PFSK-1 (cell line): ENCODE measurements at regions not wholly inside any gene's neighbourhood (a gene's known extent, or its start where the extent isn't known, plus 50 kb on each side); places are given as distances from the start of the nearest gene placed in this dataset.

Source experiments
- POLR2AphosphoS5 ChIP-seq: IDR thresholded peaks from 2 replicates; pipeline ENCODE4 v1.6.1; 2012; ENCODE audit warnings: low read depth, mild to moderate bottlenecking, control low read depth, low read length, moderate library complexity
- REST ChIP-seq, 2 experiments: IDR thresholded peaks; 2 replicates each; pipeline versions ENCODE4 v1.6.1 to v1.8.0; 2011 to 2012; ENCODE audit warnings: low read depth in 2 of 2, low read length in 2 of 2, control low read depth in 1 of 2, inconsistent platforms in 1 of 2, mild to moderate bottlenecking in 1 of 2, moderate library complexity in 1 of 2; ENCODE audit not compliant: insufficient read depth in 1 of 2
- SIN3A ChIP-seq: IDR thresholded peaks from 2 replicates; pipeline ENCODE4 v1.6.1; 2012; ENCODE audit warnings: mild to moderate bottlenecking, low read length, moderate library complexity, borderline replicate concordance; ENCODE audit not compliant: insufficient read depth
- TAF1 ChIP-seq: IDR thresholded peaks from 2 replicates; pipeline ENCODE4 v1.6.1; 2012; ENCODE audit warnings: low read length, control low read depth, borderline replicate concordance; ENCODE audit not compliant: insufficient read depth

DNA sequence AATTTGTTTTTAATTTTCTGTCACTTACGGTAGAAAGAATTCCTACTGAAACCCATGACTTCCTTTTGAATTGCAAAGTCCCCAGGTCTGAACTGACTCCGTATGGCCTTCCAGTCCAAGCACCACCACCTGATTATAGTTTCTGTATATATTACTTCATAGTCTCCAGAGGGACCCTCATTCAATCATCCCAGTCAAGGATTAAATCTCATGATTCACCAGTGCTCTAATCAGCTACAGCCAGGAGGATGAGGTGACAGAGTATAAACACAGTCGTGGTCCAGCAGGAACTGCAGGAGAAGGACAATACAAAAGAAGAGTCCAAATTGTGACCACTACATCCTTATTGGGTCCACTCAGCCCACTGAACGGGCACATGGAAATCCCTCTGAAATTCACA is 418.9 kb upstream of the C16orf82 start:
- TF ChIP-seq REST (IDR thresholded peaks at IDR 0.05; ENCODE audit: insufficient read depth in 1 of 2, low read depth in 2 of 2, low read length in 2 of 2) (no peak), TAF1 (no peak), POLR2AphosphoS5 (no peak), SIN3A (no peak)
